OCI-LY3 (cell line): ENCODE measurements at regions not wholly inside any gene's neighbourhood (a gene's known extent, or its start where the extent isn't known, plus 50 kb on each side); places are given as distances from the start of the nearest gene placed in this dataset.

Experiments used
- H2AFZ ChIP-seq: fragments of 200-600, 300-600 bp; shearing (Covaris generic); 2 replicates; pipeline ENCODE4 v1.6.0; 2014; ENCODE audit warnings: antibody characterized with exemption, low read depth, low read length
- H3K27ac ChIP-seq: fragments of 200-600, 300-600 bp; sonication (generic); 2 replicates; pipeline ENCODE4 v1.5.1; 2014; ENCODE audit warnings: mild to moderate bottlenecking, low read length, moderate library complexity, mixed read lengths
- H3K27me3 ChIP-seq: fragments of 200-600, 300-600 bp; sonication (generic); 2 replicates; pipeline ENCODE4 v1.6.1; 2014; ENCODE audit warnings: low read depth, low read length, mixed read lengths
- H3K36me3 ChIP-seq: fragments of 200-600, 300-600 bp; sonication (generic); replicated peaks from 2 replicates; pipeline ENCODE3; 2014; ENCODE audit warnings: low read depth, low read length, mixed read lengths
- H3K4me1 ChIP-seq: fragments of 300-600, 200-600 bp; sonication (generic); 2 replicates; pipeline ENCODE4 v1.6.1; 2014; ENCODE audit warnings: low read length, mixed read lengths
- H3K4me2 ChIP-seq: fragments of 200-600, 300-600 bp; sonication (generic); 2 replicates; pipeline ENCODE4 v1.6.1; 2014; ENCODE audit warnings: low read length, mixed read lengths
- H3K4me3 ChIP-seq: fragments of 300-600, 200-600 bp; sonication (generic); 2 replicates; pipeline ENCODE4 v1.5.1; 2014; ENCODE audit warnings: antibody characterized with exemption, mild to moderate bottlenecking, low read length, moderate library complexity
- H3K79me2 ChIP-seq: fragments of 300-600, 200-600 bp; shearing (Covaris generic); 2 replicates; pipeline ENCODE4 v1.6.1; 2014; ENCODE audit warnings: mild to moderate bottlenecking, low read length, mixed read lengths
- H3K9ac ChIP-seq: fragments of 300-600, 200-600 bp; shearing (Covaris generic); 2 replicates; pipeline ENCODE4 v1.6.0; 2014; ENCODE audit warnings: mild to moderate bottlenecking, low read length, moderate library complexity
- H3K9me3 ChIP-seq: fragments of 200-600, 300-600 bp; shearing (Covaris generic); 2 replicates; pipeline ENCODE4 v1.6.1; 2014; ENCODE audit warnings: low read length, mixed read lengths; ENCODE audit not compliant: insufficient read depth
- H4K20me1 ChIP-seq: fragments of 200-600, 300-600 bp; sonication (generic); 2 replicates; pipeline ENCODE4 v1.6.1; 2016; ENCODE audit warnings: low read length, mixed read lengths; ENCODE audit not compliant: insufficient read depth
- CTCF ChIP-seq: fragments of 200-600, 300-600 bp; sonication (generic); IDR thresholded peaks from 2 replicates; pipeline ENCODE4 v1.5.1; 2014; ENCODE audit warnings: antibody characterized with exemption, low read length, low read depth
- EZH2phosphoT487 ChIP-seq: fragments of 200-600 bp; shearing (Covaris generic); IDR thresholded peaks from 2 replicates; pipeline ENCODE4 v1.6.1; 2018; ENCODE audit warnings: antibody characterized with exemption, mixed run types, low read depth

DNA sequence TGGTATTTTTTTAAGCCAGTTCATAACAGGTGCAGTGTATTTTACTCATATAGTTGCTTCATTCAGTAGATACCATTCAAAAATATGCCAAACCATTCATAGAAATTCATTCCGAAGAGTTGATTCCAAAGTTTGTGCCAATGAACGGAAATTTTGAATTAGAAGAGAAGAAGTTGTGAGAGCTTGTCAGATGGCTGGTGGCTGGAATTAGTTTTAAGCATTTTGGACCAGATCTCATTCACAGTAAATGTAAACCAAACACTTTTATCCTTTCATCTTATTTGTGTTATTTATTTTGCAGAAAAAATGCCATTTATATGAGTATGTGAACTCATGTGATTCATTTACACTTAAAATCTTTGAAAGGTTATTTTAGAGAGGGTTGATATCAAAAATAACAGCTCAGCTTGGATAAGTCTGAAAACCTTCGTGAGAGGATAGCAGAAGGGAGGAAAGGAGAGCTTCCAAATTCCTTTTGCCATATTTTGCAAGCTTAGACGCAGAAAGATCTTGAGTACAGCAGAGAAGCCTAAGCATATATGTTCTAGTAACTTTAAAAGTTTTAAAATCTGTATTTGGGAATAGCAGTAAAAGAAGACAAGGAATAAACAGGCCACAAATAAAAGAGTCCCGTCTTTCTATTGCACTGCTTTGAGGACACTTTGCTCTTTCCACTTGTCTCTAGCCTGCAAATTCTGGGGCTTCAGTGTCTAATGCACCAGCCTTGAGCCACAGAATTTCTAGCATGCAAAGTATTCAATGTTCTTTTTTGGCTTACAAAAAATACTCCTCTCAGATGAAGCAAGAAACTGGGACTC, 253.6 kb upstream of the FLRT2 start:
- no peaks in the 10 kb centered on the region for H4K20me1 ChIP-seq
- H3K4me2 ChIP-seq: no peak overlapping the region
- no peak overlapping the region for H3K27ac ChIP-seq
- TF ChIP-seq CTCF: no peak
- no peak for TF ChIP-seq EZH2phosphoT487
- H3K36me3 ChIP-seq: no peaks in the 10 kb centered on the region
- no peak overlapping the region for H3K4me3 ChIP-seq
- no peaks in the 10 kb centered on the region for H3K27me3 ChIP-seq
- no peak overlapping the region for H2AFZ ChIP-seq
- H3K79me2 ChIP-seq: no peaks in the 10 kb centered on the region
- H3K9ac ChIP-seq: no peak overlapping the region
- H3K4me1 ChIP-seq: no peaks in the 10 kb centered on the region
- no peaks in the 10 kb centered on the region for H3K9me3 ChIP-seq

- Histone ChIP-seq H3K27ac (no peak overlapping the region), H3K4me3 (no peak overlapping the region), H3K9ac (no peak overlapping the region), H3K27me3 (no peaks in the 10 kb centered on the region), H4K20me1 (no peaks in the 10 kb centered on the region), H3K79me2 (no peaks in the 10 kb centered on the region), H3K4me2 (no peak overlapping the region), H2AFZ (no peak overlapping the region), H3K4me1 (no peaks in the 10 kb centered on the region), H3K9me3 (no peaks in the 10 kb centered on the region), H3K36me3 (no peaks in the 10 kb centered on the region)
- TF ChIP-seq EZH2phosphoT487: no peak
- no peak for TF ChIP-seq CTCF
Measured at GRCh38 chr14:85276979-85277228, 253.0 kb upstream of the FLRT2 start.

DNA sequence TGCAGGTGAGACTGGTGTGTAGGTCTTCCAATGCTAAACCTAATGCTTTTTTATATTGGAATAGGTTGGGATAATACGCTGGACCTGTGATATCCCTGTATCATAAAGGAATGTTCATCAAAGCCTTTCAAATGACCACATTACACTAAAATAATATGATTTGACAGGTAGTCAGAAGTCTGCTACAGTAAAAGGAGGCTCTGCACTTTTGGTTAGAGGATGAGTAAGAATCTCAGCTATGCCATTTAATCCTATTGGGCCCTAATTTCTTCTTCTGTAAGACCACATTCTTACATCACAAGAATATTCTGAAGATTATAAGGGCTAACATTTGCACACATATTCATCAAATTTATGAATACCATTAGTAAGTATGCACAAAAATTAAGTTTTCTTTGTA, 250.5 kb upstream of the FLRT2 start:
- Histone ChIP-seq H3K79me2 (no peaks in the 10 kb centered on the region), H3K4me2 (no peak overlapping the region), H2AFZ (no peak overlapping the region), H3K36me3 (no peaks in the 10 kb centered on the region), H3K27me3 (no peaks in the 10 kb centered on the region), H3K27ac (no peak overlapping the region), H3K9ac (no peak overlapping the region), H4K20me1 (no peaks in the 10 kb centered on the region), H3K9me3 (no peaks in the 10 kb centered on the region), H3K4me3 (no peak overlapping the region), H3K4me1 (no peaks in the 10 kb centered on the region)
- no peak for TF ChIP-seq EZH2phosphoT487
- no peak for TF ChIP-seq CTCF

GRCh38 chr14:85280074-85280473, 249.9 kb upstream of the FLRT2 start:
- H2AFZ ChIP-seq: no peak overlapping the region
- no peaks in the 10 kb centered on the region for H3K36me3 ChIP-seq
- H3K27ac ChIP-seq: no peak overlapping the region
- H3K9me3 ChIP-seq: no peaks in the 10 kb centered on the region
- H3K4me3 ChIP-seq: no peak overlapping the region
- no peaks in the 10 kb centered on the region for H3K4me1 ChIP-seq
- H3K79me2 ChIP-seq: no peaks in the 10 kb centered on the region
- no peaks in the 10 kb centered on the region for H4K20me1 ChIP-seq
- TF ChIP-seq EZH2phosphoT487 (no peak), CTCF (no peak)
- no peak overlapping the region for H3K4me2 ChIP-seq
- H3K9ac ChIP-seq: no peak overlapping the region
- no peaks in the 10 kb centered on the region for H3K27me3 ChIP-seq
